Lung (tissue), 11 donors: ENCODE measurements at regions not wholly inside any gene's neighbourhood (a gene's known extent, or its start where the extent isn't known, plus 50 kb on each side); places are given as distances from the start of the nearest gene placed in this dataset.

Source experiments
- ATAC-seq: fragments of 200-7000 bp; cut with Tn5 transposase; one replicate; pipeline ENCODE4 v1.9.1; 2020; ENCODE audit warnings: moderate number of reproducible peaks; ENCODE audit not compliant: insufficient read depth, low FRiP score
- DNase-seq, 3 donors: peaks; one replicate each; pipeline ENCODE4 v3.0.0-alpha.2; 2013 to 2017
- H3K27ac ChIP-seq, 2 donors: one replicate each; pipeline ENCODE4 v1.5.1; 2013; ENCODE audit warnings: mild to moderate bottlenecking in 2 of 2, moderate library complexity in 2 of 2, control low read depth in 1 of 2, inconsistent platforms in 1 of 2, low read depth in 1 of 2, low read length in 1 of 2
- H3K27me3 ChIP-seq, 3 donors: one replicate each; pipeline ENCODE4 v1.5.1; 2013; ENCODE audit warnings: low read length in 2 of 3; ENCODE audit not compliant: control insufficient read depth in 3 of 3, insufficient read depth in 3 of 3
- H3K36me3 ChIP-seq, 4 donors: one replicate each; pipeline ENCODE4 v1.5.1; 2013; ENCODE audit warnings: low read length in 4 of 4, mild to moderate bottlenecking in 1 of 4, moderate library complexity in 1 of 4; ENCODE audit not compliant: control insufficient read depth in 4 of 4, insufficient read depth in 4 of 4
- H3K4me1 ChIP-seq, 5 donors: one replicate each; pipeline ENCODE4 v1.5.1; 2013; ENCODE audit warnings: low read length in 5 of 5, mild to moderate bottlenecking in 2 of 5, moderate library complexity in 1 of 5; ENCODE audit not compliant: control insufficient read depth in 5 of 5, insufficient read depth in 5 of 5
- H3K4me3 ChIP-seq: one replicate; pipeline ENCODE4 v1.5.1; 2013; ENCODE audit warnings: mild to moderate bottlenecking, control low read depth, moderate library complexity
- H3K9ac ChIP-seq, 2 donors: one replicate each; pipeline ENCODE4 v1.5.1; 2013; ENCODE audit warnings: low read length in 2 of 2, control low read depth in 1 of 2; ENCODE audit not compliant: insufficient read depth in 1 of 2
- H3K9me3 ChIP-seq, 4 donors: one replicate each; pipeline ENCODE4 v1.5.1; 2013; ENCODE audit warnings: low read length in 3 of 4, mild to moderate bottlenecking in 1 of 4, moderate library complexity in 1 of 4; ENCODE audit not compliant: control insufficient read depth in 4 of 4, insufficient read depth in 3 of 4
- WGBS, 2 donors: extraction: QIAGEN DNeasy Blood & Tissue Kit; methylation state at CpG; one replicate each; pipeline ENCODE4 v1.1.7; 2013; 5-methylcytosine and 5-hydroxymethylcytosine counted together
- TF ChIP-seq, protein P1 (sequence below): IDR thresholded peaks from 2 replicates; pipeline ENCODE4 v1.5.1; 2012; ENCODE audit warnings: mild to moderate bottlenecking; ENCODE audit errors: control extremely low read depth, extremely low read depth
- donor health status: control.
- donor health status: control.
- donor health status: Bipolar disorder and iron deficiency.
- donor health status: healthy.
- donor health status: DM: yes; HTN: yes; CAD: no.

DNA sequence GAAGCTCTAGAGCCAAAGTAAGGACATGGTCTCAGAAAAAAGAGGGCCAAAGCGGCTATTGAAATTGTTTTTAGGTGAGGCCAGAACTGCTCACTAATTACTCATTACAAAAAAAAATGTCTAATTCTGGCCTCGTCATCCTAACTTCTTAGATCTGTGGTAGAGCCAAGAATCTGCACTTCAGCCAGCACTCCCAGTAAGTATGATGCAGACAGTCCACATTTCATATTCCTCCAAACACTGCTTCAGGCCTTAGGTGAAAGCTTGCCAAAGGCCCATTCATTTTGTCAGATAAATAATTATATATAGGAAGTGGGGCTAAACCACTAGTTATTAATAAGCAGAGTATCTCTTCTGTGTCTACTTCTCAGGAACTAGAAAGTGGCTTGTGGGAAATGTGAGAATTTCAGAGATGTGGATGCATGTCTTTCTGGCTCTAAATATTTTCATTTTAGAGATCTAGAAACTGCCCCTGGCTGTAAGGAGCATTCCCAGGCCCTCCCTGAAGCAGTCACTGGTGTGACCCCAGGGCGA is 554.0 kb downstream of the TLE4 start:
- no peak for DNase-seq
- Histone ChIP-seq H3K9me3 (peaks cover 0 to 3% (median 0%) of the 10 kb centered on the region in 4 donors), H3K4me1 (no peaks in the 10 kb centered on the region), H3K27ac (no peak overlapping the region), H3K9ac (no peak overlapping the region), H3K36me3 (no peaks in the 10 kb centered on the region), H3K4me3 (no peak overlapping the region), H3K27me3 (no peaks in the 10 kb centered on the region)
- ATAC-seq: no peak
- 80 to 96% methylated on average over 3 of the region's 3 CpGs for WGBS, 2 donors
- TF ChIP-seq, protein P1, sequence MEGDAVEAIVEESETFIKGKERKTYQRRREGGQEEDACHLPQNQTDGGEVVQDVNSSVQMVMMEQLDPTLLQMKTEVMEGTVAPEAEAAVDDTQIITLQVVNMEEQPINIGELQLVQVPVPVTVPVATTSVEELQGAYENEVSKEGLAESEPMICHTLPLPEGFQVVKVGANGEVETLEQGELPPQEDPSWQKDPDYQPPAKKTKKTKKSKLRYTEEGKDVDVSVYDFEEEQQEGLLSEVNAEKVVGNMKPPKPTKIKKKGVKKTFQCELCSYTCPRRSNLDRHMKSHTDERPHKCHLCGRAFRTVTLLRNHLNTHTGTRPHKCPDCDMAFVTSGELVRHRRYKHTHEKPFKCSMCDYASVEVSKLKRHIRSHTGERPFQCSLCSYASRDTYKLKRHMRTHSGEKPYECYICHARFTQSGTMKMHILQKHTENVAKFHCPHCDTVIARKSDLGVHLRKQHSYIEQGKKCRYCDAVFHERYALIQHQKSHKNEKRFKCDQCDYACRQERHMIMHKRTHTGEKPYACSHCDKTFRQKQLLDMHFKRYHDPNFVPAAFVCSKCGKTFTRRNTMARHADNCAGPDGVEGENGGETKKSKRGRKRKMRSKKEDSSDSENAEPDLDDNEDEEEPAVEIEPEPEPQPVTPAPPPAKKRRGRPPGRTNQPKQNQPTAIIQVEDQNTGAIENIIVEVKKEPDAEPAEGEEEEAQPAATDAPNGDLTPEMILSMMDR: no peak

DNA sequence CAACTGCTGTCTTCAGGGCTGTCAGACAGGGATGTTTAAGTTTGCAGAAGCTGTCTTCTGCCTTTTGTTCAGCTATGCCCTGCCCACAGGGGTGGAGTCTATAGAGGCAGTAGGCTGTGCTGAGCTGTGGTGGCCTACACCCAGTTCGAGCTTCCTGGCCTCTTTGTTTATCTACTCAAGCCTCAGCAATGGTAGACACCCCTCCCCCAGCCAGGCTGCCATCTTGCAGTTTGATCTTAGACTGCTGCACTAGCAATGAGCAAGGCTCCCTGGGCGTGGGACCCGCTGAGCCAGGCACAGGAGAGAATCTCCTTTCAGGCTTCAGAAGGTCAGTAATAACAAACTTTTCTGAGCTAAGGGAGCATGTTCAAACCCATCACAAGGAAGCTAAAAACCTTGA is 545.3 kb downstream of the TLE4 start:
- no peak overlapping the region for H3K9ac ChIP-seq
- TF ChIP-seq, protein P1: no peak
- no peak for DNase-seq

DNA sequence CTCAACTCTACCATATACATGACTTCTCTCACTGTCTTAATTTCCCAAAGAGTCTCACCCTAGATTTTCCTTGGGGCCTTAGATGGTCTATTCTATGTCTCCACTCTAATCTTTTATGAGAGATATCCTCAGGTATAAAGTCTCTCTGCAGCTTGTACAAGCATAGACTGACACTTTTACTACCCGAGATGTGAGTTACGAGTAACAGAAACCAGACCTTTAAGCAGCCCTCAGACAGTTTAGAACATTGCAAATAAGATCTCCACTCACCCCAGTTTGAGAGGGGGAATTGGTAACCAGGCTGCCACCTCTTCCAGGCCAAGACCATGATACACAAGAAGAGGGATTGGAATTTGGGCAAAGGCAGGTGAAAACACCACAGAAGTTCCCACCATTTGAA is 542.5 kb downstream of the TLE4 start:
- ATAC-seq (no peak), DNase-seq (no peak)
- peaks cover 0 to 7% (median 1%) of the 10 kb centered on the region in 4 donors for H3K9me3 ChIP-seq
- no peak overlapping the region for H3K27ac ChIP-seq
- no peak overlapping the region for H3K9ac ChIP-seq
- H3K36me3 ChIP-seq: no peaks in the 10 kb centered on the region
- 72 to 73% methylated on average over 2 of the region's 2 CpGs for WGBS, 2 donors
- no peak overlapping the region for H3K4me3 ChIP-seq
- TF ChIP-seq, protein P1: no peak
- H3K27me3 ChIP-seq: no peaks in the 10 kb centered on the region
- H3K4me1 ChIP-seq: no peaks in the 10 kb centered on the region

More for the DNA sequence above, 545.3 kb downstream of the TLE4 start:
- 65 to 74% methylated on average over 3 of the region's 3 CpGs for WGBS, 2 donors
- Histone ChIP-seq H3K4me1 (no peaks in the 10 kb centered on the region), H3K36me3 (no peaks in the 10 kb centered on the region), H3K27me3 (no peaks in the 10 kb centered on the region), H3K27ac (no peak overlapping the region), H3K4me3 (no peak overlapping the region), H3K9me3 (peaks cover 0 to 5% (median 1%) of the 10 kb centered on the region in 4 donors)
- ATAC-seq: no peak
